NK-92 treated with Interleukin-12 subunit alpha and Interleukin-12 subunit beta, amount 100 ng/mL, for 24 hours (cell line): ENCODE measurements at regions not wholly inside any gene's neighbourhood (a gene's known extent, or its start where the extent isn't known, plus 50 kb on each side); places are given as distances from the start of the nearest gene placed in this dataset.

Source experiments
- DNase-seq: peaks from one replicate; lab custom pipeline; 2025; lab: John Stamatoyannopoulos, UW

- no peak for DNase-seq
These were observed 311.7 kb upstream of the DPH6 start for GRCh38 chr15:35857567-35858226.

- DNase-seq, result no peak
These were observed 312.7 kb upstream of the DPH6 start for GRCh38 chr15:35858707-35859106.

- DNase-seq, result no peak
These were observed 317.7 kb upstream of the DPH6 start for GRCh38 chr15:35863655-35864054.

GRCh38 chr15:35867356-35867755 is 321.4 kb upstream of the DPH6 start:
- no peak for DNase-seq

GRCh38 chr15:35871282-35871681 is 325.3 kb upstream of the DPH6 start:
- DNase-seq, result no peak

- no peak for DNase-seq
These were observed 325.8 kb upstream of the DPH6 start for GRCh38 chr15:35871812-35872211.

GRCh38 chr15:35872577-35872976 is 326.6 kb upstream of the DPH6 start:
- no peak for DNase-seq

- no peak for DNase-seq
These were observed 328.4 kb upstream of the DPH6 start for GRCh38 chr15:35874260-35874905.

- DNase-seq, result no peak
These were observed 330.8 kb upstream of the DPH6 start for GRCh38 chr15:35876762-35877161.

- DNase-seq, result no peak
These were observed 334.9 kb upstream of the DPH6 start for GRCh38 chr15:35880896-35881295.

- no peak for DNase-seq
These were observed 339.9 kb upstream of the DPH6 start for GRCh38 chr15:35885870-35886269.

- DNase-seq, result no peak
These were observed 340.8 kb upstream of the DPH6 start for GRCh38 chr15:35886765-35887164.

- DNase-seq, result no peak
These were observed 342.9 kb upstream of the DPH6 start for GRCh38 chr15:35888815-35889214.

- DNase-seq, result no peak
These were observed 361.5 kb upstream of the DPH6 start for GRCh38 chr15:35907511-35907910.

- DNase-seq, result no peak
These were observed 363.4 kb upstream of the DPH6 start for GRCh38 chr15:35909414-35909813.

- DNase-seq, result no peak
These were observed 364.3 kb upstream of the DPH6 start for GRCh38 chr15:35910227-35910626.

GRCh38 chr15:35911052-35911777 is 365.2 kb upstream of the DPH6 start:
- no peak for DNase-seq

- no peak for DNase-seq
These were observed 366.2 kb upstream of the DPH6 start for GRCh38 chr15:35912196-35912595.

GRCh38 chr15:35914573-35914972 is 368.6 kb upstream of the DPH6 start:
- DNase-seq, result no peak

GRCh38 chr15:35921046-35921445 is 375.1 kb upstream of the DPH6 start:
- DNase-seq, result no peak

- DNase-seq, result no peak
These were observed 379.5 kb upstream of the DPH6 start for GRCh38 chr15:35925275-35926006.

GRCh38 chr15:35926007-35926380 is 380.0 kb upstream of the DPH6 start:
- DNase-seq, result no peak

- no peak for DNase-seq
These were observed 382.9 kb upstream of the DPH6 start for GRCh38 chr15:35928847-35929246.
